ENCODE measurements at regions not wholly inside any gene's neighbourhood (a gene's known extent, or its start where the extent isn't known, plus 50 kb on each side); places are given as distances from the start of the nearest gene placed in this dataset.
A peak's percentile ranks its signal among the peaks of the same experiment; 100 is the strongest.
"Not testable (repeated sequence)": the region's sequence is repeated elsewhere in the genome, so short reads cannot be mapped to it uniquely, and the experiment has no call there.

DNA sequence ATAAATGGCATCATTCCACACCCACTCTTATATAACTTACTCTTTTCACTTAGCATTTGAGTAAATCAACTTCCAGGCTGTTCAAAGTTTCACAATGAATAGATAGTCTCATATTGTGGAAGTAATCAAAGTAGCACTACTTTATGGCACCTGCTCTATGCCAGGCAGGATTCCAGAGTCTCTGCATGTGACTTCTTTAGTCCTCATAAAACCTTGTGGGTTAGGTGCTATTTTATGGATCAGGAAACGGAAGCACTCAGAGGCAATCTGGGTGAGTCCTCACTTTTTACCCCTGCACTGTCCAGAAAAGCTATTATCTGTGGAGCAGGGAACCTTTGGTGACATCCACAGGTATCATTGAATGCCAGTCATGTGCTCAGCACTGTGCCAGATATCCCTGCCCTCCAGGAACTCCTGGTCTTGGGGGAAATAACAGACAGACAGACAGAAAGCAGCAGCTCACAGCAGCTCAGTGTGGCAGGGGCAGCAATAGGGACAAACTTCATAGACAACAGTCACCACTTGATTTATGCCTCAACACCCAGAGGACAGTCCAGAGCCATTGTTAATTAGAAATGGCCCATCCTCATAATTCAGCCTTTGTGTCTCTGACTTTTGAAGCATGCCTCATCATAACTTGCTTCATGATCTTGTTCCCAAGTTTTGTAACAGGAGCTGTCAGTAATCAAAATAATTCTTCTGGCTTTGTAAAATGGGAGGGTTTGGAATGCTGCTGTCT, 160.6 kb downstream of the SEC23IP start:
- ChIA-PET CTCF (interaction anchor here (0.6 to 1.0 kb wide), 2 partner anchors 28 to 417 kb away, joined by 3 read pairs; no protein-coding TSS in a partner anchor), POLR2A (no interaction called here)
- no peaks in the 10 kb centered on the region for H3K4me1 ChIP-seq
- H3K9me3 ChIP-seq: no peaks in the 10 kb centered on the region
- H3K27ac ChIP-seq: no peak overlapping the region
- H3K4me2 ChIP-seq: no peak overlapping the region
- WGBS (ENCODE audit: missing lambda C conversion rate): 0% methylated on average over 1 of the region's 1 CpG
- H3K4me3 ChIP-seq: no peak overlapping the region
- ATAC-seq (no peak), DNase-seq (ENCODE audit: low read depth in 1 of 2, low spot score in 1 of 2) (no peak), FAIRE-seq (no peak)
- no peak for TF ChIP-seq KDM5A (IDR thresholded peaks at IDR 0.05)
- TF ChIP-seq, protein P1, sequence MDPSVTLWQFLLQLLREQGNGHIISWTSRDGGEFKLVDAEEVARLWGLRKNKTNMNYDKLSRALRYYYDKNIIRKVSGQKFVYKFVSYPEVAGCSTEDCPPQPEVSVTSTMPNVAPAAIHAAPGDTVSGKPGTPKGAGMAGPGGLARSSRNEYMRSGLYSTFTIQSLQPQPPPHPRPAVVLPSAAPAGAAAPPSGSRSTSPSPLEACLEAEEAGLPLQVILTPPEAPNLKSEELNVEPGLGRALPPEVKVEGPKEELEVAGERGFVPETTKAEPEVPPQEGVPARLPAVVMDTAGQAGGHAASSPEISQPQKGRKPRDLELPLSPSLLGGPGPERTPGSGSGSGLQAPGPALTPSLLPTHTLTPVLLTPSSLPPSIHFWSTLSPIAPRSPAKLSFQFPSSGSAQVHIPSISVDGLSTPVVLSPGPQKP (IDR thresholded peaks at IDR 0.05; ENCODE audit: low read depth, low read length): no peak

- CTCF ChIA-PET; DNase-seq (ENCODE audit: low read depth in 1 of 2, low spot score in 1 of 2); FAIRE-seq; ATAC-seq; H3K27ac ChIP-seq; POLR2A ChIA-PET; H3K4me2 ChIP-seq; H3K4me3 ChIP-seq; H3K4me1 ChIP-seq; H3K9me3 ChIP-seq: not testable (repeated sequence)
- 36% methylated on average over 5 of the region's 5 CpGs for WGBS (ENCODE audit: missing lambda C conversion rate)
- TF ChIP-seq ZC3H11A (IDR thresholded peaks at IDR 0.05): peak; percentile 74
These were observed 167.3 kb downstream of the SEC23IP start for GRCh38 chr10:120059790-120060189.

DNA sequence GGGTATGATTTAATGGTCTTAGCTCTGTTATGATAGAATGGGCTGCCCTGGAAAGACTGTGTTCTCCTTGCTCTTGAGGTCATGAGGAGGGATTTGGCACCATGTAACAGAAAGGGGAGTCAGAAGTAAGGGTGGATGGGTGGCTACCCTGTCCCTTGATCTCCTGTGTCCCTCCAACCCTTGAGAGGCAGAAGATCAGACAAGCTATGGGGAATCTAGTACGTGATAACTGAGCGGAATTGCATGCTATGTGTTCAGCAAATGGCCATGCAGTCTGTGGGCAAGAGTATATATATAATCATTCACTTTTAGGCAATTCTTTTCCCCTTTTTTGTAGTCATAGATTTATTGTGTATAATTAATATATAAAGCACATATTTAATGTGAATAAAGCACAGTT, 174.9 kb downstream of the SEC23IP start:
- 0% methylated on average over 2 of the region's 2 CpGs for WGBS (ENCODE audit: missing lambda C conversion rate)
- no peak for ATAC-seq
- ChIA-PET POLR2A (no interaction called here), CTCF (no interaction called here)
- no peak overlapping the region for H3K27ac ChIP-seq
- no peaks in the 10 kb centered on the region; the same call in 2 of the 3 replicates for H3K9me3 ChIP-seq
- no peak overlapping the region for H3K4me2 ChIP-seq
- FAIRE-seq: no peak
- H3K4me1 ChIP-seq: no peaks in the 10 kb centered on the region
- DNase-seq (ENCODE audit: low read depth in 1 of 2, low spot score in 1 of 2): no peak
- H3K4me3 ChIP-seq: no peak overlapping the region
- TF ChIP-seq CEBPB (IDR thresholded peaks at IDR 0.05) (no peak), PHF8 (IDR thresholded peaks at IDR 0.05; ENCODE audit: borderline replicate concordance, low read depth) (no peak), E2F6 (IDR thresholded peaks at IDR 0.05; ENCODE audit: borderline replicate concordance, low read depth) (no peak), NFE2L2 (conservative IDR thresholded peaks at IDR 0.05; ENCODE audit: low read length) (no peak), TP53 (CRISPR knock-in tag; IDR thresholded peaks at IDR 0.05) (no peak), FOSL2 (IDR thresholded peaks at IDR 0.05) (no peak), FOSL2 (CRISPR knock-in tag; IDR thresholded peaks at IDR 0.05) (no peak)
- TF ChIP-seq, protein P1 (IDR thresholded peaks at IDR 0.05; ENCODE audit: low read depth, low read length): no peak
- TF ChIP-seq, protein P2, sequence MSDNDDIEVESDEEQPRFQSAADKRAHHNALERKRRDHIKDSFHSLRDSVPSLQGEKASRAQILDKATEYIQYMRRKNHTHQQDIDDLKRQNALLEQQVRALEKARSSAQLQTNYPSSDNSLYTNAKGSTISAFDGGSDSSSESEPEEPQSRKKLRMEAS (IDR thresholded peaks at IDR 0.05): no peak

DNA sequence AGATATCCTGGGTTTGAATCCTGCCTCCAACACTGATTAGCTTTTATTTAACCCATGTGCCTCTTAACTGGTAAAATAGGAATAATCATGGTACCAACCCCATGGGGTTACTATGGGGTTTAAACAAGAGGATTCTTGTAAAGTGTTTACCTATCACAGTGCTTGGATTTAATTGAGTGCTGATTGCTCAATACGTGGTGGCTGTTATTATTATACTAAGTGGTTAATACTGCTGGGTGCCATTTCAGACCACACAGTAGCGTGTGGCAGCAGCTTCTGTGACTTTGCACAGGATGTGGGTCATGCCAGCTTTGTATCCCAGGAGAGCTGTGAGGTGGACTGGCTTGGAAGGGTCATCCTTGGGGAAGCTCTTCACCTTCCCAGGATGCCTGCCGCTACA, 177.2 kb downstream of the SEC23IP start:
- FAIRE-seq: no peak
- H3K4me3 ChIP-seq: no peak overlapping the region
- no peak overlapping the region for H3K27ac ChIP-seq
- H3K9me3 ChIP-seq: no peaks in the 10 kb centered on the region; the same call in 2 of the 3 replicates
- ATAC-seq: no peak
- POLR2A ChIA-PET: no interaction called here
- no peak for DNase-seq (ENCODE audit: low read depth in 1 of 2, low spot score in 1 of 2)
- no peaks in the 10 kb centered on the region for H3K4me1 ChIP-seq
- H3K4me2 ChIP-seq: no peak overlapping the region
- CTCF ChIA-PET: no interaction called here
- 0% methylated on average over 3 of the region's 3 CpGs for WGBS (ENCODE audit: missing lambda C conversion rate)
- TF ChIP-seq ZC3H11A (IDR thresholded peaks at IDR 0.05): no peak
- TF ChIP-seq E2F6 (IDR thresholded peaks at IDR 0.05; ENCODE audit: borderline replicate concordance, low read depth): no peak
- no peak for TF ChIP-seq EHF (CRISPR knock-in tag; IDR thresholded peaks at IDR 0.05)
- no peak for TF ChIP-seq NPAS2 (CRISPR knock-in tag; IDR thresholded peaks at IDR 0.05; ENCODE audit: borderline replicate concordance)
- TF ChIP-seq ZNF302 (CRISPR knock-in tag; IDR thresholded peaks at IDR 0.05): no peak
- TF ChIP-seq FOSL2 (IDR thresholded peaks at IDR 0.05): no peak
- TF ChIP-seq FOSL2 (CRISPR knock-in tag; IDR thresholded peaks at IDR 0.05): no peak
- no peak for TF ChIP-seq RCOR1 (IDR thresholded peaks at IDR 0.05; ENCODE audit: low read depth, low read length)
- TF ChIP-seq PBX3 (IDR thresholded peaks at IDR 0.05): no peak
- TF ChIP-seq SMC3 (IDR thresholded peaks at IDR 0.05): no peak
- no peak for TF ChIP-seq KDM1A (IDR thresholded peaks at IDR 0.05; ENCODE audit: low read depth)
- no peak for TF ChIP-seq ZSCAN20 (CRISPR knock-in tag; IDR thresholded peaks at IDR 0.05)
- TF ChIP-seq PHF8 (IDR thresholded peaks at IDR 0.05; ENCODE audit: borderline replicate concordance, low read depth): no peak
- TF ChIP-seq, protein P3, sequence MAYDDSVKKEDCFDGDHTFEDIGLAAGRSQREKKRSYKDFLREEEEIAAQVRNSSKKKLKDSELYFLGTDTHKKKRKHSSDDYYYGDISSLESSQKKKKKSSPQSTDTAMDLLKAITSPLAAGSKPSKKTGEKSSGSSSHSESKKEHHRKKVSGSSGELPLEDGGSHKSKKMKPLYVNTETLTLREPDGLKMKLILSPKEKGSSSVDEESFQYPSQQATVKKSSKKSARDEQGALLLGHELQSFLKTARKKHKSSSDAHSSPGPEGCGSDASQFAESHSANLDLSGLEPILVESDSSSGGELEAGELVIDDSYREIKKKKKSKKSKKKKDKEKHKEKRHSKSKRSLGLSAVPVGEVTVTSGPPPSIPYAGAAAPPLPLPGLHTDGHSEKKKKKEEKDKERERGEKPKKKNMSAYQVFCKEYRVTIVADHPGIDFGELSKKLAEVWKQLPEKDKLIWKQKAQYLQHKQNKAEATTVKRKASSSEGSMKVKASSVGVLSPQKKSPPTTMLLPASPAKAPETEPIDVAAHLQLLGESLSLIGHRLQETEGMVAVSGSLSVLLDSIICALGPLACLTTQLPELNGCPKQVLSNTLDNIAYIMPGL (CRISPR knock-in tag; IDR thresholded peaks at IDR 0.05; ENCODE audit: borderline replicate concordance): no peak
- no peak for TF ChIP-seq JUNB (IDR thresholded peaks at IDR 0.05)
- TF ChIP-seq MAFK (IDR thresholded peaks at IDR 0.05; ENCODE audit: partially characterized antibody): no peak
- TF ChIP-seq JUN (IDR thresholded peaks at IDR 0.05): no peak
